NCI-H2196 treated with DMSO at 0.1 percent for 48 hours (cell line): ENCODE measurements at regions not wholly inside any gene's neighbourhood (a gene's known extent, or its start where the extent isn't known, plus 50 kb on each side); places are given as distances from the start of the nearest gene placed in this dataset.

Experiments used
- DNase-seq: peaks from one replicate; lab custom pipeline; 2025; ENCODE audit not compliant: unreplicated experiment; lab: John Stamatoyannopoulos, UW

- no peak for DNase-seq
Measured at GRCh38 chr11:131229221-131229620, 141.2 kb upstream of the NTM start.

DNA sequence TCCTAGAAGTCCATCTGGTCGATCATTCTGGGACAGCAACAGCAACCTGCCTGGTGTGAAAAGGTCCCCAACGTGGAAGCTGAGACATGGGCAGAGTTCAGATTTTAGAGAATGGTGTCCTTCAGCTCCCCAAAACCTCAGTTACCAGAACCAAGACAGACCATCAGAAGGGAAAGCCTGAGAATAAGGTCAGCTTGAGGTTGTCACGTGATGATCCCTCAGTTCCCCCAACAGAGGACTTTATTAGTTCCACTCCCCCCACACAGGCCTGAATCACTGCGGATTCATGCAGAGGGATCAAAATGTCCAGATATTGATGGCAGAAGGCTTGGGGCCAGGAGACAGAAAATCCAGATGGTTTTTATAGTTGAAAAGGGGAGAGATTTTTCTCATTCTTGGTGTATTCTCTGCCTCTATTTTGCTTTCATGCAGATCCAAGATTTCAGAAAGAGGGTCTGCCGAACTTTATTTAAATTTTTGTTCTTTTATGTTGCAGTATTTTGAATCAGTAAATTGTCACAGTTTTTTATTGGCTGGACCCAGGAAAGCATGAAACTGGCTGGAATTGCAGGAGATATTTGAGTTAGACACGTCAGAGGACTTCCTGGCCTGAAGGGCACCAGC is 139.0 kb upstream of the NTM start:
- DNase-seq = no peak

- no peak for DNase-seq
Measured at GRCh38 chr11:131232261-131232660, 138.2 kb upstream of the NTM start.

DNA sequence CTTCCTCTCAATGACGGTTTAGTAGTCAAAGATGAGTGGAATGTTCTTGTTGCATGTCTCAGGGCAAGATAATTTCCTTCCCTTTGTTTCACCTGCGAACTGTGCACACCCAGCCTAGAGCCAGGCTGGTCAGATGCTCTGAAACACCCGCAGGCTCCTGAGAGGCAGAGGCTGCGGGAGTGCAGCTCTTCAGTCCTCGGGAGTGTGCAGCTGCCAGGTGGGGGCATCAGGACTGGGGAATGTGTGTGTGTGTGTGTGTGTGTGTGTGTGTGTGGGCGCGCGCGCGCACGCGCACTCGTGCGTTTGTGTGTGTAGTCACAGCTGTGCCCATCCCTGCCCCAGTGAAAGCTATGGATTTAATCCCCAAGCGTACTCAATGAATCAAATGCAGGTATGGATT is 136.2 kb upstream of the NTM start:
- no peak for DNase-seq

DNA sequence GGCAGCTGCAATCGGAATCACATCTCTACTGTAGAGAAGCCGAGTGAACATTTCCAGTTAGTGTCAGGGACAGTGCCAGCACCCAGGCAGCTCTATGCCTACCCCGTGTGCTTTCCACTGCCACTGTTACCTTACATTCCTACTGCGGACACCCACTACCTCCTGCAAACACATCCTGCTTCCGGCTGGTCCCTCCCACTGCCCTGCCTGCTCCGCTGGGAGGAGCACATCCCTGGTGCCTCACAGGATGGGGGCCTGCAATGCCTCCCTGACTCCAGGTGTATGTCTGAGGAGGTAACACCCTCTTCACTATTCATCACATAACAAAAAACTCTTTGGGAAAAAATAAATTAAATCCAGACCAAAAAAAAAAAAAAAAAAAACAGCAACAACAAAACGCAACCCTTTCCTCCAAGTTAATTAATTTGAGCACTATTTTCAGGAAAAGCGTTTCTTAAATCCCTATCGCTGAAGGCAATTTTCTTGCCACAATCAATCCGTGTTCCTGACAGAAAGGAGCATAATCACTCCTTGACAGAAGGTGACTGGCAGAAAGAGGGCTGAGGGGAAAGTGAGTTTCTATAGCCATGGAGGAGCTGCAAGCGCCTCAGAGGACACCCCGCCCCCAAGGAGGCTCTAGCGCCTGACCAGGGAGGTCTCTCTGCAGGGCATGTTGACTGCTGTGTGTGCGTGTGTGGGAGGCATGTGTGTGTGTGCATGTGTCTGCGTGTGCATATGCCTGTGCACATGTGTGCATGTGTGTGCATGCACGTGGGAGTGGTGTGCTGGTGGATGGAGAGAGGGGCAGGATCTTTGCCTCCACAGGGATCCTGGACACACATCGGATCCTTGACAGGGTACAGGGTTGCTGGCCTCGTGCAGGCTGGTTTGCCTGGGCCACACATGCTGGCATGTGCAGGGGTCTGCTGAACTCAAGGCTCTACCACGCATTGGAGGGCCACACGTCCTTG is 134.8 kb upstream of the NTM start:
- DNase-seq = no peak

GRCh38 chr11:131240421-131240820 is 130.0 kb upstream of the NTM start:
- no peak for DNase-seq

- no peak for DNase-seq
Measured at GRCh38 chr11:131242476-131243000, 127.9 kb upstream of the NTM start.

GRCh38 chr11:131246156-131246555 is 124.3 kb upstream of the NTM start:
- no peak for DNase-seq

DNA sequence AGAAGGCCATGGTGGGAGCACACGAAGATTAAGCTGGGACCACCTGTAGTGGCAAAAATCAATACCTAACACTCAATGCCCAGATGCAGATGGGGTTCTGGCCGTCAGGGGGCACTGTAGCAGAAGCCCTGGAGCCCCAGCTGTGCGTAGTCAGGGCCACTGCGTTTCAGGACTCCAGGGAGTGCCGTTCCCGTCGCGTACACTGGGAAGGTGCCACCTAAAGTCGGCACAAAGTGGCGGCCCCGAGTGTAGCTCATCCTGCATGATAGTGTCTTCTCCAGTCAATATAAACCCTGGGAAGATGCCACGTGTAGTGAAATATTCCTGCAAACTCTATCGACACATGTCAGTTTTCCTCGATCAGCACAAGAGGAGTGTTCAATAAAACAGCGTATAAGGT is 123.8 kb upstream of the NTM start:
- DNase-seq = no peak

DNA sequence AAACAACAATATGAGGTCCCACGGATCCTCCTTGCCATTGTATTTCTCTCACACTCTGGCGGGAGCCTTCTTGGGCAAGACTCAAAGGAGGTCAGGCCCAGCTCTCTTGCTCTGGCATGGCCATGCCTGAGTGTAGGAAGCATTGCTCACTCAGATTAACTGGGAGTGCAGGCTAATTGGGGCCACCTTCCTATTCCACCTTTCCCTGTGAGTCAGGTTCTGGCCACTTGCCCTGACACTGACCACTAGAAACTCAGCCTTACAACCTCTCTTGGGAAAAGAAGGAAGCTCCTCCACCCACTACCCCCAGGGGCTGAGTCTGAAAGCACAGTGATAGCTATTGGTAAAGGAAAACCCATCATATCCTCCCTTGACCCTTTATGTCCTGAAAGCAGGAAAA is 121.8 kb upstream of the NTM start:
- DNase-seq = no peak

GRCh38 chr11:131253142-131253655 is 117.2 kb upstream of the NTM start:
- DNase-seq = no peak

DNA sequence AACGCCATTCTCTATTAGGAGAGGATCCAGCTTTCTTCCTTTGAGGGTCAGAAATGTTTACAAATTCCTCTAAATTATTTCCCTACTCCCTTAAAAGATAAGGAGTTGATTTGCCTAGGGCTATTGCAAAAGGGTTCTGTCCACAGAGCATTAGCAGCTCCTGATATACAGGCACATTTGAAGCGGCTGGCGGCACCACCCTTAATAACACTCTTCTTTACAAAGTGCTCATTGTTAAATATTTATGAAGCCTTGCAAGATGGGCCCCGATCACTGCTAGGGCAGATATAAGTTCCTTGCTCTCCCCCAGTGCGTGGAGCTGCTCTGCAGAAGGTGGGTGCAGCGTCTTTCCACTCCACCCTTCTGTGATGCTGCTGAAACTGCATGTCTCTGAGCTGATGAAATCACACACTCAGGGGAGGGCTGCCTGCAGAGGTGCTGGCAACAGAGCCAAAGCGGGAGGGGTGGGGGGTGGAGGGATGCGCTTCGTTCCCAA is 116.7 kb upstream of the NTM start:
- DNase-seq = no peak

- no peak for DNase-seq
Measured at GRCh38 chr11:131254254-131254653, 116.2 kb upstream of the NTM start.

DNA sequence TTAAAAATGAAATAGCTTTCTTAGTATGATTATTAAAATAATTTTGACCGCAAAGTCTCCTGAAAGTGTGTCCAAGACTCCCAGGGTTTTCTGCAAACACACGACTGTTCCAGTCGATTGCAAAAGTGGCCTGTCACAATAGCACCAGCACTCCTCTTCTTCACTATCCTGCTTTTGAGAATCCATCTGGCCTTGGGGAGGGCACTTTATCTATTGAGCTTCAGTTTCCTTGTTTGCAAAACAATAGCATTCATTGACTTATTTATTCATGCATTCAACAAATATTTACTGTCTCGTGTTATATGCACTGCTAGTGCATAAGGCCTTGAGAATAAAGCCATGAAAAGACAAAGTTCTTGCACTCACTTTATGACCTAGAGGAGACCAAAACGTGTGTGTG is 96.2 kb upstream of the NTM start:
- no peak for DNase-seq

DNA sequence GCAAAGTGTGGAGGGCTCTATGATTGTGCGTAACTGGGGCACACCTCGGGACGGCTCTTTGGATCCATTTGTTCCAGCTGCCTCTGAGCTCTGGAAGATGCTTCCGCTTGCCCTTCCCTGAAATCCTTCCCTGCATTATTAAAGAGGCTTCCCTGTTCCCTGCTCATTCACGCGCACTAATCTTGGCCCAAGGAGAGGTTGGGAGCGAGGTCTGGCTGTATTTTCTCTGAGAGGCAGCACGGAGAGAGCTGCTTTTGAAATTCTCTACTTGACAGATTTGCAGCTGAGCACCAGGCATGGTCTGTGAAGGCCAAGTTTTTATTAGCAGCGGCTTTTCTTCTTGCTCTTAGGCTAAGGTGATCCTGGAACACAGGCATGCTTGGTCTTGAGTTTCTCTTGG is 94.8 kb upstream of the NTM start:
- DNase-seq = no peak

DNA sequence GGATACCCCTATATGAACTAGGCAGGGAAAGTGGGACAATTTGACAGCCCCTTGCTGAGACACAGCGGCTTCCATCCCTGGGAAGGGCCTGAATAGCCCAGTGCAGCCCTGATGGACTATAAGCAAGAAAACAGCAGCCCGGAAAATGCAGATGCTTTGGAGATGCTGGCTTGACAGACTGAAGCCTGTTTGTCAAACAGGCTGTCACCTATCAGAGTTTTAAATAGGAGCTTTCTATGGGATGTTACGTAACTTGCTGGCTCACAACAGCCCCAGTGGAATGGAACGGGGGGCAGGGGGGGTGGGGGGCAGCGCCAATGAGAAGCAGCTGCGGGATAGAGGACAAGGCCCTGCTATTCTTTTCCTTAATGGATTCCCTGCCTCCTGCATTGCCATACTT is 91.9 kb upstream of the NTM start:
- DNase-seq = no peak

- no peak for DNase-seq
Measured at GRCh38 chr11:131279654-131280384, 90.6 kb upstream of the NTM start.

DNA sequence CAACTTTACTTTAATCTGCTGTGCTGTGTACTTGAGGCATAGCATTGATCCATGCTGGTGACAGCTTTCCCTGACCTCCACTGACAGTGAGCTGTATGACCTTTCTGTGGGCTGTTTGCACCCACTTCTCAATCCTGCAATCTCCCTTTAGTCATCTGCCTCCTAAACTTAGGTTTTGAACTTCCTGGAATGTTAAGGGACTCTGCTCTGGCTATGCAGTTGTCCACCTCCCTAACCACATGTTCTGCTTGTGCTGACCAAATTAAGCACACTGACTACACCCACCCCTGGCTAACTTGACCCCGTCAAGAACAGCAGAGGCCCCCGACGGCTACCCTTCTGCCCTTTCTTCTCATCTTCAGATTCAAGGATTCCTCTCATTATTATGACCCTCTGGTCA is 89.1 kb upstream of the NTM start:
- no peak for DNase-seq

DNA sequence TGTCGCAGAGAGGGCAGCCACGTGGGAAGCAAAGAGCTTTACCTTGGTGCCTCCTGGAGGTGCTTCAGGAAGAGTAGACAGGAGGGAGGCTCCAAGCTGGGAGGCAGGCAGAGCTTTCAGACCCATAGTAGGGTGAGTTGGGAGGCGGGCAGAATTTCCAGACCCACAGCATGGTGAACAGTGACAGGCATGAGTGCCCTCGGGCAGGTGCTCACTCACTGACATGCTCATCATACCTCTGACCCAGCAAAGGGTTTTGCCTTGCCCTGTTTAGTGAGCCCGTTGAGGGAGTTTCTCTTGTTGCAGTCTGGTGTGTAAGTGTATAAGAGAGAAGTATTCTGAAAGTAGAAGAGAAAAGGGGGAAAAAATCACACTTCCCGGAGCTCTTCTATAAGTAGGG is 86.4 kb upstream of the NTM start:
- no peak for DNase-seq

DNA sequence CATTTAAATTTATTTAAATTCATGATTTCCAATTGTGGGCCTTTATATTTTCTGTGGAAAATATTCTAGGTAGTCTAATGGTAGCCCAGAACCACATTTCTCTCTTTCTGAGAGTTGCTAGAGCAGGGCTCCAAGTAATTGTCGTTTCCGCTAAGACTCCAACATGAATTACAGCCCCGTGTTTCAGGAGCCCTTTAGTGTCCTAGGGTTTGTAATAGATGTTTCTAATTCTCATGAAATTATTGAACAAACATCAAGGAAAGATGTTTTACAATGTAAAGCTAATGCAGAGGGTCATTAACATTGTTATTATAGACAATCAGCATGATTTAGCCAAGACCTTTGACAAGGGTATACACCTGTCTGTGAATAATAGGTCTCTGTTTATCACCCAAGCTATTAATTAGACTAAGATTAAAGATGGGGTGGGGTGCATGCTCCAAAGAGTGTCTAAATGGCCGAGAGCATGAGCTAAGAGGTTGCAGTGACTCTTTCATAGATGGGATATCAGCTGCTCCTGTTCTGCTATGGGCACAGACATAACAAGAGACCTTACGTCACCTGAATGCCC is 81.8 kb upstream of the NTM start:
- DNase-seq = no peak

GRCh38 chr11:131290185-131290584 is 80.2 kb upstream of the NTM start:
- DNase-seq = no peak
